WERI-Rb-1 (cell line): ENCODE measurements at regions not wholly inside any gene's neighbourhood (a gene's known extent, or its start where the extent isn't known, plus 50 kb on each side); places are given as distances from the start of the nearest gene placed in this dataset.

Experiments
- DNase-seq: peaks from one replicate; pipeline ENCODE4 v3.0.0-alpha.2; 2020
- H3K27ac ChIP-seq: fragments of 250-450 bp; sonication (Bioruptor Pico); 2 replicates; pipeline ENCODE4 v1.5.1; 2020; ENCODE audit warnings: mild to moderate bottlenecking, moderate library complexity
- H3K27me3 ChIP-seq: fragments of 250-450 bp; sonication (Bioruptor Pico); 2 replicates; pipeline ENCODE4 v1.5.1; 2021; ENCODE audit warnings: mild to moderate bottlenecking, low read depth, moderate library complexity; ENCODE audit not compliant: insufficient read depth, severe bottlenecking
- H3K36me3 ChIP-seq: fragments of 250-450 bp; sonication (Bioruptor Pico); 2 replicates; pipeline ENCODE4 v1.5.1; 2020; ENCODE audit warnings: mild to moderate bottlenecking, moderate library complexity
- H3K4me3 ChIP-seq: 2 replicates; pipeline ENCODE4 v1.5.1; 2011; ENCODE audit warnings: low read depth, mild to moderate bottlenecking, control low read depth, low read length
- H3K9me3 ChIP-seq: fragments of 250-450 bp; sonication (Bioruptor Pico); 2 replicates; pipeline ENCODE4 v1.5.1; 2021; ENCODE audit warnings: mild to moderate bottlenecking, moderate library complexity; ENCODE audit not compliant: severe bottlenecking
- TF ChIP-seq, protein P1 (sequence below): IDR thresholded peaks from 2 replicates; pipeline ENCODE4 v1.5.1; 2011; ENCODE audit warnings: low read depth, mild to moderate bottlenecking, control low read depth, inconsistent platforms, low read length

DNA sequence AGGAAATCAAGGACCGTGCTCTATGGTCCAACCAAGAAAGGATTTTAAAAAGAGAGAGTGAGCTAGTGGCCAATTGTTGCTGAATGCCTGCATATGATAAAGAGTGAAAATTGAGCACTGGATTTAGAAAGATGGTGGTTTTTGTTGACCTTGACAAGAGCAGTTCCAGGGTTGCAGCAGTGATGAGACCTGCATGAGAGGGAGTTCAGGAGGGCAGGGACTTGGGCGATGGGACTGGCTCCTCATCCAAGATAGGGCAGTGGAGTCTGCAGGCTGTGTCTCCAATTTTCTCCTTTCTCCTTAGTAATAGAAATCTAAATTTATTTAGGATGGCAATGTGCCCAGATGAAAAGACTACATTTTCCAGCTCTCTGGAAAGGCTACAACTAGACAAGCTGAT, 94.0 kb upstream of the B3GAT1 start:
- Histone ChIP-seq H3K27me3 (no peaks in the 10 kb centered on the region), H3K9me3 (no peaks in the 10 kb centered on the region), H3K36me3 (no peaks in the 10 kb centered on the region), H3K4me3 (no peak overlapping the region), H3K27ac (no peak overlapping the region)
- TF ChIP-seq, protein P1, sequence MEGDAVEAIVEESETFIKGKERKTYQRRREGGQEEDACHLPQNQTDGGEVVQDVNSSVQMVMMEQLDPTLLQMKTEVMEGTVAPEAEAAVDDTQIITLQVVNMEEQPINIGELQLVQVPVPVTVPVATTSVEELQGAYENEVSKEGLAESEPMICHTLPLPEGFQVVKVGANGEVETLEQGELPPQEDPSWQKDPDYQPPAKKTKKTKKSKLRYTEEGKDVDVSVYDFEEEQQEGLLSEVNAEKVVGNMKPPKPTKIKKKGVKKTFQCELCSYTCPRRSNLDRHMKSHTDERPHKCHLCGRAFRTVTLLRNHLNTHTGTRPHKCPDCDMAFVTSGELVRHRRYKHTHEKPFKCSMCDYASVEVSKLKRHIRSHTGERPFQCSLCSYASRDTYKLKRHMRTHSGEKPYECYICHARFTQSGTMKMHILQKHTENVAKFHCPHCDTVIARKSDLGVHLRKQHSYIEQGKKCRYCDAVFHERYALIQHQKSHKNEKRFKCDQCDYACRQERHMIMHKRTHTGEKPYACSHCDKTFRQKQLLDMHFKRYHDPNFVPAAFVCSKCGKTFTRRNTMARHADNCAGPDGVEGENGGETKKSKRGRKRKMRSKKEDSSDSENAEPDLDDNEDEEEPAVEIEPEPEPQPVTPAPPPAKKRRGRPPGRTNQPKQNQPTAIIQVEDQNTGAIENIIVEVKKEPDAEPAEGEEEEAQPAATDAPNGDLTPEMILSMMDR: no peak
- DNase-seq: no peak

DNA sequence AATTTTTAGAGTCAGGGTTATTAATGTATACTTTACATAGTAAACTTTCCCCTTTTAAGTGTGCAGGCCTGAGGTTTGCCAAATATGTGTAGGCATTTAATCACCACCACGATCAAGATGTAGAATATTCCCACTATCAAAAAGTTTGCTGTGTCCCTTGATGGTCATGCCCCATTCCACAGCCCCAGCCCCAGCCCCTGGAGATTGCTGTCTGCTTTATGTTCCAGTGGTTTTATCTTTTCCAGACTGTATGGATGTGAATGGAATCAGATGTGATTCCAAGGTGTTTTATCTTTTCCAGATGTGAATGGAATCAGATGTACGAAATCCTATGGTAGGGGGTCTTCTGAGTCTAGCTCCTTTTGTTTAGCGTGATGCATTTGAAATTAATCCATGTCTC, 93.1 kb upstream of the B3GAT1 start:
- no peaks in the 10 kb centered on the region for H3K36me3 ChIP-seq
- H3K27ac ChIP-seq: no peak overlapping the region
- TF ChIP-seq, protein P1: no peak
- DNase-seq: no peak
- H3K27me3 ChIP-seq: no peaks in the 10 kb centered on the region
- no peak overlapping the region for H3K4me3 ChIP-seq
- H3K9me3 ChIP-seq: no peaks in the 10 kb centered on the region

DNA sequence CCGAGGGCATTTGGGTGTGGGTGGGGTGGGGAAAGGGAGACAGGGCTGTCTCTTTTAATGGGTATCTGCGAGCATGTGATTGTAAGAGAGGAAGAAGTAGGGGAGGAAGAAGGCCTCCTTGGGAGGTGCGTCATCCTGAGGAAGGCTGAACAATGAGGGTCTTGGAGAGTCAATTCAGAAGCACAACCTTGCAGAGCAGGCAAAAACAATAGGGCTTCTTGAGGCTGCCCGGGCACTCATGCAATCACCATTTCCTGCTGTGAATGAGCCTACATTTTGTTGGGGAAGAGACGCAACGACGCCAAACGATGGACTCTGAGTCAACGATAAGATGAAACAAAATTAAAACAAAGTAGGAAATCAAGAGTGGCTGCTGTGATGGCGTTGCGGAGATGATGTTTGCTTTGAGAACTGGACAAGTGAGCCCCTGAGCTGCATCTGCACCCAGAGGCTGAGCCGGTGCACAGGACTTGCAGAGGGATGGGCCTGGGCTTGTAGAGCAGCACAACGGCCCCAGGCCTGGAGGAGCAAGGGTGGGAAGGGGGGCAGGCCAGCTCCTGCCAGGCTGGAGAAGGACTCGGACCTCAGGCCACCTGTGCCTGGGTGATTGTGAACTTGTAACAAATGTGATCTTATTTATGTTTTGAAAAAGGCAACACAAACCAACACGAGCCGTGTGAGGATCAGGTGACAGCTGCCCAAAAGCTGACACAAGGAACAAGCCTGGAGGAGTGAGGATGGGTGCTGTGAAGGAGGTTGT, 92.3 kb upstream of the B3GAT1 start:
- DNase-seq: peak; percentile 5
- TF ChIP-seq, protein P1: no peak
- H3K9me3 ChIP-seq: no peaks in the 10 kb centered on the region

DNA sequence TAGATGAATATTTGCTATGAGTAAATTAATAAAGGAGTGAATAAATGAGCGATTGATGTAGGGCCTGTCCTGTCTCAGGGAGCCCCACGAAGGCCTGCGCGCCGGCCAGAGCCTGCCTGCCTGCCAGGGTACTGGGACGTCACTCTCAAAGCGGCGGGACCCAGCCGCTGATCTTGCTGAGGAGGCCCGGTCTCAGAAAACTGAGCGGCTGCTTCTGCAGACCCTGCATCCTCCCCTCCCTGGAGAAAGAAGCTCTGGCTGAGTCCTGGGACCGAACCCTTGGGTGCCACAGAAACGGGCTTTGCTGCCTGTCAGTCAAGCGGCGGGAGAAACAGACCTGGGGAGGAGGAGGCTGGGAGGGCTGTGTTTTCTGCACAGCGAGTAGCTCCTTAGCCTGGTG, 91.6 kb upstream of the B3GAT1 start:
- TF ChIP-seq, protein P1: no peak
- Histone ChIP-seq H3K36me3 (no peaks in the 10 kb centered on the region), H3K9me3 (no peaks in the 10 kb centered on the region), H3K27me3 (no peaks in the 10 kb centered on the region), H3K4me3 (no peak overlapping the region), H3K27ac (no peak overlapping the region)
- peak; percentile 3 for DNase-seq

More for the DNA sequence above, 92.3 kb upstream of the B3GAT1 start:
- Histone ChIP-seq H3K36me3 (no peaks in the 10 kb centered on the region), H3K27ac (no peak overlapping the region), H3K4me3 (no peak overlapping the region), H3K27me3 (no peaks in the 10 kb centered on the region)

DNA sequence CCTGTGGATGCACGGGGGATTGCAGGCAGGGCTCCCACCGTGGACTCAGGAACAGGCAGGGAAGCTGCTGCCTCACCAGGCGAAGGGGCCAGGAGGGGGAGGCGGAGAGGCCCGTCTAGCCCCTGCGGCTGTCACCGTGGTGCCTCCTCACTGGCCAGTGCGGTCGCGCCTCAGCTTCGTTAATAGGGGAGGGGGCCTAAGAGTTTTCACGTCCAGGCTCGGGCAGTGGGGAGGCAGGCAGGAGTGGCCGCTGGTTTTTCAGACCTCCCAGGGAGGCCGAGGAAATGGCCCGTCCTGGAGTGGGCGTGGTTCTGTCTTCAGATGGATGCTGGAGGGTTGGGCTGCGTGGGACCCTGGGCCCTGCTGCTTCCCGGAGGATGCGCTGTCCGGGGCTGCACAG, 91.1 kb upstream of the B3GAT1 start:
- peak; percentile 5 for DNase-seq
- Histone ChIP-seq H3K9me3 (no peaks in the 10 kb centered on the region), H3K4me3 (no peak overlapping the region), H3K27ac (no peak overlapping the region), H3K27me3 (no peaks in the 10 kb centered on the region), H3K36me3 (no peaks in the 10 kb centered on the region)
- TF ChIP-seq, protein P1: no peak

DNA sequence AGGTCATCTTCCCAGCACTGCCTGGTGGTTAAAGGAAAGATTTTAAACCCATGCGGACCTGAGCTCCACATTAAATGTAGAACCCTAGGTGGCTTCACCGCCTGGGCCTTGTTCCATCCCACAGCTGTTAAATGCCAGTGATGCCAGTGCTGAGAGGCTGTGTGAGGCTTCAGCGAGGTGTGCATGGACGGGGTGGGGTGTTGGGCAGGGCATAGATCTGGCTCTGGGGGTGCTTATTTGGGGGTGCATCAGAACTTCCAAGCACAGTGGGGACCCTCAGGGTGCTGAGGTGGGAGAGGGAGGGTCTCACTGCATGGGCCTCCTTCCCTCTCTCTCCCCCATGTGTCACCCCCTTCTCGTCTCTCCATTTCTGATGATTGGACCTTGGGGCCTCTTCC, 90.1 kb upstream of the B3GAT1 start:
- Histone ChIP-seq H3K27ac (no peak overlapping the region), H3K27me3 (no peaks in the 10 kb centered on the region), H3K36me3 (no peaks in the 10 kb centered on the region), H3K9me3 (no peaks in the 10 kb centered on the region), H3K4me3 (no peak overlapping the region)
- DNase-seq: no peak
- TF ChIP-seq, protein P1: no peak
